ENCODE measurements at regions not wholly inside any gene's neighbourhood (a gene's known extent, or its start where the extent isn't known, plus 50 kb on each side); places are given as distances from the start of the nearest gene placed in this dataset.
A peak's percentile ranks its signal among the peaks of the same experiment; 100 is the strongest.

DNA sequence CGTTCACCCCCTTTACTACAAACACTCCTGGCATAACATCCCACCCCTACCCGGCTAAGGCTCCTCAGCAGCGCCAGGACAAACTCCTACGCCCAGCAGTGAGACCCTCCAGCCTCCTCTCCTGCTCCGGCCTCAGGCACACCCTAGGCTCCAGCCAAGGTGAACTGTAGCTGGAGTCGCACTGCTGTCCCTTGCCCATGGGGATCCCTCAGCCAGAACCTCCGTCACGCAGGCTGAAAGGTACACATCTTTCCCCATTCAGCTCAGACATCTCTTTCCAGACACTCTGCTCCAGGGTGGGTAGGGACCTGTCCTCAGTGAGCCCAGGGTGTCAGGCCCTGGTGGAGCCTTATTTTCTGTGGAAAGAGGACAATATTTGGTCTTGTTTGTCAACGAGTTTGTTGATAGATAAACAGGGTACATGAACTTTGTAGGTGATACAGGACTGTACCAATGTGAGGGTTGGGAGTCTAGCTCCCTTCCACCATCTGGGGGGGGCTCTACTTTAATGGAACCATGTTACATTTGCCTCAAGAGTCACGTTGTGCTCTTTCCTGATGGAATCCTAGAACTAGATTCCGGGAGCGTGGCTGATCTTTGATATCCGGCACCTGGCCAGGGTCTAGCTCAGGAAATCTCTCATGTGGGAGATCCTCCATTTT is 56.5 kb upstream of the SSBP3 start:
- FAIRE-seq: no peak
- Histone ChIP-seq H3K4me3 (no peak overlapping the region), H3K79me2 (ENCODE audit: control insufficient read depth, insufficient read depth, low read length) (no peaks in the 10 kb centered on the region), H3K27ac (ENCODE audit: extremely low read depth, low read depth, low read length) (no peak overlapping the region), H3K4me1 (replicated peaks in 1 of 2; ENCODE audit: control insufficient read depth in 2 of 2, insufficient read depth in 2 of 2, low read length in 2 of 2) (peaks cover 46 to 48% of the 10 kb centered on the region in 2 experiments), H3K4me2 (ENCODE audit: insufficient read depth, low read length) (no peak overlapping the region), H3K9me1 (ENCODE audit: control insufficient read depth, insufficient read depth, low read length) (peaks cover 2% of the 10 kb centered on the region), H3K9me3 (replicated peaks; ENCODE audit: control insufficient read depth, insufficient read depth, low read depth, low read length) (no peaks in the 10 kb centered on the region), H3K9ac (ENCODE audit: insufficient read depth in 1 of 2, low read depth in 2 of 2, low read length in 2 of 2) (0 out of 4 replicates have a peak overlapping the region, but pooled peaks of 1 of the 2 experiments have one; percentile 59), H4K20me1 (replicated peaks; ENCODE audit: control insufficient read depth, insufficient read depth, low read length) (no peaks in the 10 kb centered on the region), H3K27me3 (ENCODE audit: control insufficient read depth in 2 of 2, insufficient read depth in 2 of 2, low read length in 2 of 2) (no peaks in the 10 kb centered on the region), H2AFZ (ENCODE audit: low read depth, low read length) (no peak overlapping the region), H3K36me3 (ENCODE audit: control insufficient read depth, insufficient read depth, low read length) (no peaks in the 10 kb centered on the region)
- ChIA-PET POLR2A (interaction anchor here (0.5 to 2.4 kb wide), 5 partner anchors 10 to 241 kb away, joined by 3 to 7 read pairs (median 4); no protein-coding TSS in a partner anchor), CTCF (ENCODE audit: low intra/inter-chr PET ratio) (no interaction called here)
- TF ChIP-seq FUS (optimal IDR thresholded peaks at IDR 0.05; ENCODE audit: low read depth, low read length) (no peak), GATA2 (CRISPR knock-in tag; IDR thresholded peaks at IDR 0.05) (0 out of 2 replicates have a peak, but pooled peaks have one; percentile 14)
- TF ChIP-seq, protein P1, sequence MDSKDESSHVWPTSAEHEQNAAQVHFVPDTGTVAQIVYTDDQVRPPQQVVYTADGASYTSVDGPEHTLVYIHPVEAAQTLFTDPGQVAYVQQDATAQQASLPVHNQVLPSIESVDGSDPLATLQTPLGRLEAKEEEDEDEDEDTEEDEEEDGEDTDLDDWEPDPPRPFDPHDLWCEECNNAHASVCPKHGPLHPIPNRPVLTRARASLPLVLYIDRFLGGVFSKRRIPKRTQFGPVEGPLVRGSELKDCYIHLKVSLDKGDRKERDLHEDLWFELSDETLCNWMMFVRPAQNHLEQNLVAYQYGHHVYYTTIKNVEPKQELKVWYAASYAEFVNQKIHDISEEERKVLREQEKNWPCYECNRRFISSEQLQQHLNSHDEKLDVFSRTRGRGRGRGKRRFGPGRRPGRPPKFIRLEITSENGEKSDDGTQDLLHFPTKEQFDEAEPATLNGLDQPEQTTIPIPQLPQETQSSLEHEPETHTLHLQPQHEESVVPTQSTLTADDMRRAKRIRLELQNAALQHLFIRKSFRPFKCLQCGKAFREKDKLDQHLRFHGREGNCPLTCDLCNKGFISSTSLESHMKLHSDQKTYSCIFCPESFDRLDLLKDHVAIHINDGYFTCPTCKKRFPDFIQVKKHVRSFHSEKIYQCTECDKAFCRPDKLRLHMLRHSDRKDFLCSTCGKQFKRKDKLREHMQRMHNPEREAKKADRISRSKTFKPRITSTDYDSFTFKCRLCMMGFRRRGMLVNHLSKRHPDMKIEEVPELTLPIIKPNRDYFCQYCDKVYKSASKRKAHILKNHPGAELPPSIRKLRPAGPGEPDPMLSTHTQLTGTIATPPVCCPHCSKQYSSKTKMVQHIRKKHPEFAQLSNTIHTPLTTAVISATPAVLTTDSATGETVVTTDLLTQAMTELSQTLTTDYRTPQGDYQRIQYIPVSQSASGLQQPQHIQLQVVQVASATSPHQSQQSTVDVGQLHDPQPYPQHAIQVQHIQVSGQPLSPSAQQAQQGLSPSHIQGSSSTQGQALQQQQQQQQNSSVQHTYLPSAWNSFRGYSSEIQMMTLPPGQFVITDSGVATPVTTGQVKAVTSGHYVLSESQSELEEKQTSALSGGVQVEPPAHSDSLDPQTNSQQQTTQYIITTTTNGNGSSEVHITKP (IDR thresholded peaks at IDR 0.05; ENCODE audit: partially characterized antibody): peak; percentile 75
- BruUV-seq (replicated peaks): no TSS peak
- in situ Hi-C loops (cut with MboI): no loop called here
- ATAC-seq: no peak
- WGBS (ENCODE audit: insufficient coverage, low coverage, missing lambda C conversion rate): 75% methylated on average over 13 of the region's 13 CpGs
- intact Hi-C loops (cut with micrococcal nuclease): loop anchor here (5.0 kb wide), 1 partner anchor 35 kb away; no protein-coding TSS in a partner anchor
- no peak for DNase-seq (ENCODE audit: extremely low read depth in 1 of 4, low spot score in 3 of 4)

Measured in K562 (cell line).